ENCODE measurements at regions not wholly inside any gene's neighbourhood (a gene's known extent, or its start where the extent isn't known, plus 50 kb on each side); places are given as distances from the start of the nearest gene placed in this dataset.
"Not testable (repeated sequence)": the region's sequence is repeated elsewhere in the genome, so short reads cannot be mapped to it uniquely, and the experiment has no call there.

- ATAC-seq (no peak), DNase-seq (no peak)
- Mint-ChIP-seq H3K36me3 (ENCODE audit: low read depth) (no peaks in the 10 kb centered on the region), H3K9me3 (ENCODE audit: low read depth) (peaks cover 6% of the 10 kb centered on the region), H3K27me3 (no peaks in the 10 kb centered on the region), H3K4me1 (no peaks in the 10 kb centered on the region), H3K4me3 (no peak overlapping the region), H3K27ac (no peak overlapping the region)
- ChIA-PET CTCF (no interaction called here), POLR2A (no interaction called here)
- intact Hi-C loops (cut with DNase I, micrococcal nuclease): no loop called here
Measured at GRCh38 chr14:27318774-27319420, 721.1 kb upstream of the NOVA1 start.

GRCh38 chr14:27320261-27320660 is 722.4 kb upstream of the NOVA1 start:
- H3K4me1 Mint-ChIP-seq: no peaks in the 10 kb centered on the region
- no peaks in the 10 kb centered on the region for H3K36me3 Mint-ChIP-seq (ENCODE audit: low read depth)
- DNase-seq: no peak
- H3K27ac Mint-ChIP-seq: no peak overlapping the region
- ChIA-PET CTCF (no interaction called here), POLR2A (no interaction called here)
- peaks cover 4% of the 10 kb centered on the region for H3K9me3 Mint-ChIP-seq (ENCODE audit: low read depth)
- H3K4me3 Mint-ChIP-seq: no peak overlapping the region
- H3K27me3 Mint-ChIP-seq: no peaks in the 10 kb centered on the region
- ATAC-seq: no peak
- intact Hi-C loops (cut with DNase I, micrococcal nuclease): no loop called here

GRCh38 chr14:27327095-27327494 is 729.3 kb upstream of the NOVA1 start:
- intact Hi-C loops (cut with DNase I, micrococcal nuclease): no loop called here
- no peak for ATAC-seq
- peaks cover 24% of the 10 kb centered on the region for H3K9me3 Mint-ChIP-seq (ENCODE audit: low read depth)

GRCh38 chr14:27338012-27338411 is 740.2 kb upstream of the NOVA1 start:
- intact Hi-C loops (cut with DNase I, micrococcal nuclease): no loop called here
- H3K4me1 Mint-ChIP-seq: no peaks in the 10 kb centered on the region
- ATAC-seq: no peak
- no peaks in the 10 kb centered on the region for H3K27me3 Mint-ChIP-seq
- H3K9me3 Mint-ChIP-seq (ENCODE audit: low read depth): peaks cover 29% of the 10 kb centered on the region
- no peaks in the 10 kb centered on the region for H3K36me3 Mint-ChIP-seq (ENCODE audit: low read depth)
- no peak overlapping the region for H3K4me3 Mint-ChIP-seq
- POLR2A ChIA-PET: no interaction called here
- no peak for DNase-seq
- CTCF ChIA-PET: interaction anchor here (0.7 kb wide), 1 partner anchor 9 kb away, joined by 4 read pairs; no protein-coding TSS in a partner anchor
- H3K27ac Mint-ChIP-seq: no peak overlapping the region

More at GRCh38 chr14:27327095-27327494, 729.3 kb upstream of the NOVA1 start:
- POLR2A ChIA-PET: no interaction called here
- CTCF ChIA-PET: no interaction called here
- no peak for DNase-seq
- no peaks in the 10 kb centered on the region for H3K4me1 Mint-ChIP-seq
- no peaks in the 10 kb centered on the region for H3K27me3 Mint-ChIP-seq
- H3K36me3 Mint-ChIP-seq (ENCODE audit: low read depth): no peaks in the 10 kb centered on the region
- H3K27ac Mint-ChIP-seq: no peak overlapping the region
- H3K4me3 Mint-ChIP-seq: no peak overlapping the region

- H3K27me3 Mint-ChIP-seq; DNase-seq; H3K9me3 Mint-ChIP-seq (ENCODE audit: low read depth); intact Hi-C loops (cut with DNase I, micrococcal nuclease); H3K27ac Mint-ChIP-seq; POLR2A ChIA-PET; H3K4me3 Mint-ChIP-seq; CTCF ChIA-PET; H3K4me1 Mint-ChIP-seq; ATAC-seq; H3K36me3 Mint-ChIP-seq (ENCODE audit: low read depth): not testable (repeated sequence)
Measured at GRCh38 chr14:27363036-27363435, 765.2 kb upstream of the NOVA1 start.

- ChIA-PET POLR2A (no interaction called here), CTCF (interaction anchor here (1.1 kb wide), 1 partner anchor 65 kb away, joined by 3 read pairs; no protein-coding TSS in a partner anchor)
- no peaks in the 10 kb centered on the region for H3K27me3 Mint-ChIP-seq
- H3K36me3 Mint-ChIP-seq (ENCODE audit: low read depth): no peaks in the 10 kb centered on the region
- no peaks in the 10 kb centered on the region for H3K4me1 Mint-ChIP-seq
- H3K4me3 Mint-ChIP-seq: no peak overlapping the region
- intact Hi-C loops (cut with DNase I, micrococcal nuclease): no loop called here
- ATAC-seq (no peak), DNase-seq (no peak)
- peaks cover 7% of the 10 kb centered on the region for H3K9me3 Mint-ChIP-seq (ENCODE audit: low read depth)
- no peak overlapping the region for H3K27ac Mint-ChIP-seq
Measured at GRCh38 chr14:27366596-27366995, 768.8 kb upstream of the NOVA1 start.

GRCh38 chr14:27367345-27367744 is 769.5 kb upstream of the NOVA1 start:
- peaks cover 9% of the 10 kb centered on the region for H3K9me3 Mint-ChIP-seq (ENCODE audit: low read depth)
- no peak for ATAC-seq
- H3K27me3 Mint-ChIP-seq: no peaks in the 10 kb centered on the region
- no peaks in the 10 kb centered on the region for H3K4me1 Mint-ChIP-seq
- intact Hi-C loops (cut with DNase I, micrococcal nuclease): no loop called here
- POLR2A ChIA-PET: no interaction called here
- no peaks in the 10 kb centered on the region for H3K36me3 Mint-ChIP-seq (ENCODE audit: low read depth)
- no peak overlapping the region for H3K27ac Mint-ChIP-seq
- no peak for DNase-seq
- H3K4me3 Mint-ChIP-seq: no peak overlapping the region
- CTCF ChIA-PET: interaction anchor here (1.1 kb wide), 1 partner anchor 64 kb away, joined by 3 read pairs; no protein-coding TSS in a partner anchor

GRCh38 chr14:27370074-27370473 is 772.2 kb upstream of the NOVA1 start:
- Mint-ChIP-seq H3K27me3 (no peaks in the 10 kb centered on the region), H3K4me1 (no peaks in the 10 kb centered on the region), H3K9me3 (ENCODE audit: low read depth) (peaks cover 9% of the 10 kb centered on the region), H3K4me3 (no peak overlapping the region), H3K27ac (no peak overlapping the region), H3K36me3 (ENCODE audit: low read depth) (no peaks in the 10 kb centered on the region)
- ATAC-seq (no peak), DNase-seq (no peak)
- intact Hi-C loops (cut with DNase I, micrococcal nuclease): no loop called here
- ChIA-PET POLR2A (no interaction called here), CTCF (interaction anchor here (0.6 kb wide), 1 partner anchor 73 kb away, joined by 3 read pairs; no protein-coding TSS in a partner anchor)

GRCh38 chr14:27370775-27371174 is 772.9 kb upstream of the NOVA1 start:
- Mint-ChIP-seq H3K4me1 (no peaks in the 10 kb centered on the region), H3K27ac (no peak overlapping the region), H3K27me3 (no peaks in the 10 kb centered on the region), H3K4me3 (no peak overlapping the region), H3K9me3 (ENCODE audit: low read depth) (peaks cover 9% of the 10 kb centered on the region), H3K36me3 (ENCODE audit: low read depth) (no peaks in the 10 kb centered on the region)
- DNase-seq (no peak), ATAC-seq (no peak)
- intact Hi-C loops (cut with DNase I, micrococcal nuclease): no loop called here
- ChIA-PET CTCF (no interaction called here), POLR2A (no interaction called here)

GRCh38 chr14:27371209-27371608 is 773.4 kb upstream of the NOVA1 start:
- Mint-ChIP-seq H3K27ac (no peak overlapping the region), H3K36me3 (ENCODE audit: low read depth) (no peaks in the 10 kb centered on the region), H3K4me1 (no peaks in the 10 kb centered on the region), H3K4me3 (no peak overlapping the region), H3K27me3 (no peaks in the 10 kb centered on the region), H3K9me3 (ENCODE audit: low read depth) (peaks cover 10% of the 10 kb centered on the region)
- ATAC-seq (no peak), DNase-seq (no peak)
- ChIA-PET POLR2A (no interaction called here), CTCF (no interaction called here)
- intact Hi-C loops (cut with DNase I, micrococcal nuclease): no loop called here

- H3K4me3 Mint-ChIP-seq: no peak overlapping the region
- POLR2A ChIA-PET: no interaction called here
- ATAC-seq: no peak
Measured at GRCh38 chr14:27371868-27372267, 774.0 kb upstream of the NOVA1 start.

GRCh38 chr14:27372771-27373170 is 774.9 kb upstream of the NOVA1 start:
- CTCF ChIA-PET: no interaction called here
- Mint-ChIP-seq H3K4me3 (no peak overlapping the region), H3K9me3 (ENCODE audit: low read depth) (peaks cover 15% of the 10 kb centered on the region), H3K4me1 (no peaks in the 10 kb centered on the region), H3K27ac (no peak overlapping the region), H3K27me3 (no peaks in the 10 kb centered on the region), H3K36me3 (ENCODE audit: low read depth) (no peaks in the 10 kb centered on the region)
- POLR2A ChIA-PET: no interaction called here
- no peak for ATAC-seq
- no peak for DNase-seq
- intact Hi-C loops (cut with DNase I, micrococcal nuclease): no loop called here

More at GRCh38 chr14:27371868-27372267, 774.0 kb upstream of the NOVA1 start:
- CTCF ChIA-PET: no interaction called here
- DNase-seq: no peak
- no peaks in the 10 kb centered on the region for H3K4me1 Mint-ChIP-seq
- H3K36me3 Mint-ChIP-seq (ENCODE audit: low read depth): no peaks in the 10 kb centered on the region
- no peaks in the 10 kb centered on the region for H3K27me3 Mint-ChIP-seq
- H3K27ac Mint-ChIP-seq: no peak overlapping the region
- H3K9me3 Mint-ChIP-seq (ENCODE audit: low read depth): peaks cover 13% of the 10 kb centered on the region
- intact Hi-C loops (cut with DNase I, micrococcal nuclease): no loop called here

- Mint-ChIP-seq H3K4me3 (no peak overlapping the region), H3K4me1 (no peaks in the 10 kb centered on the region), H3K27me3 (no peaks in the 10 kb centered on the region), H3K9me3 (ENCODE audit: low read depth) (peaks cover 12% of the 10 kb centered on the region), H3K27ac (no peak overlapping the region), H3K36me3 (ENCODE audit: low read depth) (no peaks in the 10 kb centered on the region)
- DNase-seq (no peak), ATAC-seq (no peak)
- ChIA-PET POLR2A (no interaction called here), CTCF (no interaction called here)
- intact Hi-C loops (cut with DNase I, micrococcal nuclease): no loop called here
Measured at GRCh38 chr14:27384124-27384523, 786.3 kb upstream of the NOVA1 start.

All from activated CD4-positive, alpha-beta T cell treated with anti-CD3 and anti-CD28 coated beads for 36 hours (primary cell).